ENCODE measurements at regions not wholly inside any gene's neighbourhood (a gene's known extent, or its start where the extent isn't known, plus 50 kb on each side); places are given as distances from the start of the nearest gene placed in this dataset.

DNA sequence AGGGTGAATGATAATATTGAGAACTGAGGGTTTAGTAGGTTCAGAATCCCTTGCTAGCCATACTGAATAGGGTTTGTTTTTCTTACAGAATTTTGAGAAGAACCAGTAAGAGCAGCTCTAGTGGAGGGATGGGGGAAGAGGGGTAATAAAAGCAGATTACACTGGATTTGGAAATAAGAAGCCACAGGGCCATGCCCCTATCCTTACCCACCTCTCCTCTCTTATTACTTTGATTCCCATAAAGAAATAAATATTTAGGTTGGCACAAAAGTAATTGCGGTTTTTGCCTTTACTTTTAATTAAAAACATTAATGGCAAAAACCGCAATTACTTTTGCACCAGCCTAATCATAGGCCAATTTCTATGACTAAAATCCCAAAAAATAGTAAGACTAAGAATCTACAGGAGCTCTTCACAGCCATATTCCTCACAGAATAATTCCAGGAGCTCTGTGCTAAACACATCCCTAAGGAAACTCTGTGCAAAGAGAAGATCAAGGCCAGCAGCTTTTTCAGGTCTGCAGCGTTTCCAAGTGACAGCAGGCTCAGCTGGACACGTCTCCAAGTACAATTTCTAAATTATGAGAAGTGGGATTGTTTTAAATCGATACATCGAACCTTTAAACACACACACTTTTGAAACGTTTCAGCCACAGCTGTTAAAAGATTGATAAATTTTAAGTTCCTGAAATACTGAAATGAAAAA is 58.4 kb upstream of the RTN4 start:
- H3K27ac Mint-ChIP-seq = no peak overlapping the region
- no peaks in the 10 kb centered on the region for H3K9me3 Mint-ChIP-seq (ENCODE audit: low read depth)
- H3K27me3 Mint-ChIP-seq = no peaks in the 10 kb centered on the region
- no peak overlapping the region for H3K4me3 Mint-ChIP-seq
- no peaks in the 10 kb centered on the region for H3K36me3 Mint-ChIP-seq
- no peaks in the 10 kb centered on the region for H3K4me1 Mint-ChIP-seq (ENCODE audit: low read depth)

GRCh38 chr2:55107436-55107835 is 57.2 kb upstream of the RTN4 start:
- H3K4me3 Mint-ChIP-seq = no peak overlapping the region
- H3K36me3 Mint-ChIP-seq = no peaks in the 10 kb centered on the region
- no peak overlapping the region for H3K27ac Mint-ChIP-seq
- H3K4me1 Mint-ChIP-seq (ENCODE audit: low read depth) = no peaks in the 10 kb centered on the region
- no peaks in the 10 kb centered on the region for H3K9me3 Mint-ChIP-seq (ENCODE audit: low read depth)
- no peaks in the 10 kb centered on the region for H3K27me3 Mint-ChIP-seq

DNA sequence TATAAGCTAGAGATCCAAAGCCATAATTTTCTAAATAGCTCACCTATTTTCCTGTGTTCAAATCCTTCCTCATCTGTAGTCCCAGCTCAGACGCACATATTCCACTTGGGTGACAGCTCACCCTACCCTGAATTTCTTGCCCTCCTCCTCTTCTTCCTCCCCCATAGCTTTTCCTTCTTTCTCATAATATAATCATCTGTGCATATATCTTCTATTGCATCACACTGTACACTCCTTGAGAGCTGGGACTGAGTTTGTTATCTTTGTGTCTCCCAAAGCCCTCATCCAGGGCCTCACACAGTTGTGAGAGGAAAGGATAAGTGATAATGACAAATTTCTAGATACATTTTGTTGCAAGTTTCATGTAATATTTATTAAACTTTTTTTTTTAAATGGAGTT is 55.9 kb upstream of the RTN4 start:
- Mint-ChIP-seq H3K27ac (no peak overlapping the region), H3K4me1 (ENCODE audit: low read depth) (no peaks in the 10 kb centered on the region), H3K27me3 (no peaks in the 10 kb centered on the region), H3K9me3 (ENCODE audit: low read depth) (no peaks in the 10 kb centered on the region), H3K36me3 (no peaks in the 10 kb centered on the region), H3K4me3 (no peak overlapping the region)

- no peaks in the 10 kb centered on the region for H3K27me3 Mint-ChIP-seq
- H3K36me3 Mint-ChIP-seq = no peaks in the 10 kb centered on the region
- no peaks in the 10 kb centered on the region for H3K9me3 Mint-ChIP-seq (ENCODE audit: low read depth)
- peaks cover under 1% of the 10 kb centered on the region for H3K4me1 Mint-ChIP-seq (ENCODE audit: low read depth)
- no peak overlapping the region for H3K4me3 Mint-ChIP-seq
- no peak overlapping the region for H3K27ac Mint-ChIP-seq
Measured at GRCh38 chr2:55105456-55105855, 55.2 kb upstream of the RTN4 start.

- Mint-ChIP-seq H3K27ac (no peak overlapping the region), H3K27me3 (no peaks in the 10 kb centered on the region)
Measured at GRCh38 chr2:55103046-55103445, 52.8 kb upstream of the RTN4 start.

GRCh38 chr2:55102056-55102812 is 52.0 kb upstream of the RTN4 start:
- no peaks in the 10 kb centered on the region for H3K36me3 Mint-ChIP-seq
- no peak overlapping the region for H3K27ac Mint-ChIP-seq
- H3K27me3 Mint-ChIP-seq = no peaks in the 10 kb centered on the region
- H3K9me3 Mint-ChIP-seq (ENCODE audit: low read depth) = no peaks in the 10 kb centered on the region
- H3K4me3 Mint-ChIP-seq = no peak overlapping the region
- H3K4me1 Mint-ChIP-seq (ENCODE audit: low read depth) = peaks cover 12% of the 10 kb centered on the region

More at GRCh38 chr2:55103046-55103445, 52.8 kb upstream of the RTN4 start:
- Mint-ChIP-seq H3K4me3 (no peak overlapping the region), H3K4me1 (ENCODE audit: low read depth) (peaks cover 12% of the 10 kb centered on the region), H3K36me3 (no peaks in the 10 kb centered on the region), H3K9me3 (ENCODE audit: low read depth) (no peaks in the 10 kb centered on the region)

DNA sequence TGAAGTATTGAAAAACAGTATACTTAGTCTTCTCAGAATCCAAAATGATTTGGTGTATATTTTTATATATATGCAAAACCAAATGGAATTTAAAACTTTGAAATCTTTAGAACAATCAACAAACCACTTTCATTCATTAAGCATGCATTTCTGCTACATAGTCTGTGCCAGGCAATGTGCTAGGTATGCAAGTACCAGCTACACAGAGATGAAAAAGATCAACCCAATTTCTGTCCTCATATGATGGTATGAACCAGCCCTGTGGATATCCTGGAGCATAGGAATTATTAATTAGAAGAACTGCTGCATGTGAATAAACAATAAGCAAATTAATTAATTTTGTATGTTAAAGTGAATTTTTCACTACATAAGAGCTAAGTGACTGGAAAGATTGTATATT is 51.2 kb upstream of the RTN4 start:
- H3K27ac Mint-ChIP-seq = no peak overlapping the region
- H3K36me3 Mint-ChIP-seq = no peaks in the 10 kb centered on the region
- H3K27me3 Mint-ChIP-seq = no peaks in the 10 kb centered on the region
- peaks cover 12% of the 10 kb centered on the region for H3K4me1 Mint-ChIP-seq (ENCODE audit: low read depth)
- no peak overlapping the region for H3K4me3 Mint-ChIP-seq
- no peaks in the 10 kb centered on the region for H3K9me3 Mint-ChIP-seq (ENCODE audit: low read depth)

- Mint-ChIP-seq H3K4me3 (no peak overlapping the region), H3K27me3 (no peaks in the 10 kb centered on the region), H3K36me3 (no peaks in the 10 kb centered on the region), H3K9me3 (ENCODE audit: low read depth) (no peaks in the 10 kb centered on the region), H3K4me1 (ENCODE audit: low read depth) (peaks cover 12% of the 10 kb centered on the region), H3K27ac (peak overlapping the region; percentile 54)
Measured at GRCh38 chr2:55099878-55100820, 49.9 kb upstream of the RTN4 start.
